ENCODE measurements at regions not wholly inside any gene's neighbourhood (a gene's known extent, or its start where the extent isn't known, plus 50 kb on each side); places are given as distances from the start of the nearest gene placed in this dataset.

GRCh38 chr1:29860056-29860455 is 623.7 kb downstream of the PTPRU start:
- WGBS, 2 experiments (ENCODE audit: insufficient coverage in 2 of 2), result 83% methylated on average over 1 of the region's 1 CpG; no CpG with 5 or more reads in 1 of the 2 experiments

GRCh38 chr1:29859126-29859525 is 622.8 kb downstream of the PTPRU start:
- H3K4me1 ChIP-seq (ENCODE audit: control insufficient read depth, insufficient read depth, low read length, poor library complexity, severe bottlenecking), result peaks cover 38% of the 10 kb centered on the region
- H3K27ac ChIP-seq (ENCODE audit: low read depth, low read length, severe bottlenecking), result peak overlapping the region; percentile 13
- WGBS, 2 experiments (ENCODE audit: insufficient coverage in 2 of 2), result 92 to 96% methylated on average over 8 to 9 of the region's 9 CpGs
- no peak overlapping the region for H3K4me3 ChIP-seq (ENCODE audit: extremely low read depth, insufficient read depth, low read length, poor library complexity, severe bottlenecking)
- no peaks in the 10 kb centered on the region for H3K36me3 ChIP-seq (ENCODE audit: control insufficient read depth, insufficient read depth, low read length)
- peaks cover 26% of the 10 kb centered on the region for H3K9me3 ChIP-seq (ENCODE audit: control insufficient read depth, low read length)

More at GRCh38 chr1:29860056-29860455, 623.7 kb downstream of the PTPRU start:
- Histone ChIP-seq H3K36me3 (ENCODE audit: control insufficient read depth, insufficient read depth, low read length) (no peaks in the 10 kb centered on the region), H3K4me1 (ENCODE audit: control insufficient read depth, insufficient read depth, low read length, poor library complexity, severe bottlenecking) (peaks cover 38% of the 10 kb centered on the region), H3K27ac (ENCODE audit: low read depth, low read length, severe bottlenecking) (no peak overlapping the region), H3K4me3 (ENCODE audit: extremely low read depth, insufficient read depth, low read length, poor library complexity, severe bottlenecking) (no peak overlapping the region), H3K9me3 (ENCODE audit: control insufficient read depth, low read length) (peaks cover 26% of the 10 kb centered on the region)

- Histone ChIP-seq H3K27ac (ENCODE audit: low read depth, low read length, severe bottlenecking) (peak overlapping the region; percentile 13), H3K36me3 (ENCODE audit: control insufficient read depth, insufficient read depth, low read length) (no peaks in the 10 kb centered on the region), H3K4me3 (ENCODE audit: extremely low read depth, insufficient read depth, low read length, poor library complexity, severe bottlenecking) (no peak overlapping the region), H3K4me1 (ENCODE audit: control insufficient read depth, insufficient read depth, low read length, poor library complexity, severe bottlenecking) (peaks cover 38% of the 10 kb centered on the region), H3K9me3 (ENCODE audit: control insufficient read depth, low read length) (peaks cover 26% of the 10 kb centered on the region)
- 43 to 55% methylated on average over 2 to 3 of the region's 6 CpGs for WGBS, 2 experiments (ENCODE audit: insufficient coverage in 2 of 2)
Observed at GRCh38 chr1:29858646-29859045, 622.3 kb downstream of the PTPRU start.

- Histone ChIP-seq H3K4me3 (ENCODE audit: extremely low read depth, insufficient read depth, low read length, poor library complexity, severe bottlenecking) (no peak overlapping the region), H3K36me3 (ENCODE audit: control insufficient read depth, insufficient read depth, low read length) (no peaks in the 10 kb centered on the region), H3K27ac (ENCODE audit: low read depth, low read length, severe bottlenecking) (peak overlapping the region; percentile 53), H3K4me1 (ENCODE audit: control insufficient read depth, insufficient read depth, low read length, poor library complexity, severe bottlenecking) (peaks cover 38% of the 10 kb centered on the region), H3K9me3 (ENCODE audit: control insufficient read depth, low read length) (peaks cover 17% of the 10 kb centered on the region)
- 82 to 89% methylated on average over 7 to 10 of the region's 12 CpGs for WGBS, 2 experiments (ENCODE audit: insufficient coverage in 2 of 2)
Observed at GRCh38 chr1:29856340-29857114, 620.2 kb downstream of the PTPRU start.

- no peak overlapping the region for H3K4me3 ChIP-seq (ENCODE audit: extremely low read depth, insufficient read depth, low read length, poor library complexity, severe bottlenecking)
- 93 to 94% methylated on average over 9 to 10 of the region's 10 CpGs for WGBS, 2 experiments (ENCODE audit: insufficient coverage in 2 of 2)
- peaks cover 8% of the 10 kb centered on the region for H3K9me3 ChIP-seq (ENCODE audit: control insufficient read depth, low read length)
- H3K36me3 ChIP-seq (ENCODE audit: control insufficient read depth, insufficient read depth, low read length), result no peaks in the 10 kb centered on the region
- H3K27ac ChIP-seq (ENCODE audit: low read depth, low read length, severe bottlenecking), result peak overlapping the region; percentile 53
- peaks cover 38% of the 10 kb centered on the region for H3K4me1 ChIP-seq (ENCODE audit: control insufficient read depth, insufficient read depth, low read length, poor library complexity, severe bottlenecking)
Observed at GRCh38 chr1:29855561-29856160, 619.3 kb downstream of the PTPRU start.

- Histone ChIP-seq H3K27ac (ENCODE audit: low read depth, low read length, severe bottlenecking) (no peak overlapping the region), H3K36me3 (ENCODE audit: control insufficient read depth, insufficient read depth, low read length) (no peaks in the 10 kb centered on the region), H3K4me3 (ENCODE audit: extremely low read depth, insufficient read depth, low read length, poor library complexity, severe bottlenecking) (no peak overlapping the region), H3K9me3 (ENCODE audit: control insufficient read depth, low read length) (no peaks in the 10 kb centered on the region), H3K4me1 (ENCODE audit: control insufficient read depth, insufficient read depth, low read length, poor library complexity, severe bottlenecking) (peaks cover 38% of the 10 kb centered on the region)
- WGBS, 2 experiments (ENCODE audit: insufficient coverage in 2 of 2), result 100% methylated on average over 1 to 5 of the region's 9 CpGs
Observed at GRCh38 chr1:29854700-29855276, 618.5 kb downstream of the PTPRU start.

- 94 to 98% methylated on average over 9 to 10 of the region's 10 CpGs for WGBS, 2 experiments (ENCODE audit: insufficient coverage in 2 of 2)
- no peaks in the 10 kb centered on the region for H3K36me3 ChIP-seq (ENCODE audit: control insufficient read depth, insufficient read depth, low read length)
- H3K27ac ChIP-seq (ENCODE audit: low read depth, low read length, severe bottlenecking), result no peak overlapping the region
- H3K4me1 ChIP-seq (ENCODE audit: control insufficient read depth, insufficient read depth, low read length, poor library complexity, severe bottlenecking), result peaks cover 38% of the 10 kb centered on the region
- no peak overlapping the region for H3K4me3 ChIP-seq (ENCODE audit: extremely low read depth, insufficient read depth, low read length, poor library complexity, severe bottlenecking)
- H3K9me3 ChIP-seq (ENCODE audit: control insufficient read depth, low read length), result no peaks in the 10 kb centered on the region
Observed at GRCh38 chr1:29853716-29854330, 617.5 kb downstream of the PTPRU start.

GRCh38 chr1:29852248-29852647 is 615.9 kb downstream of the PTPRU start:
- H3K27ac ChIP-seq (ENCODE audit: low read depth, low read length, severe bottlenecking), result no peak overlapping the region

GRCh38 chr1:29851691-29852090 is 615.4 kb downstream of the PTPRU start:
- Histone ChIP-seq H3K36me3 (ENCODE audit: control insufficient read depth, insufficient read depth, low read length) (no peaks in the 10 kb centered on the region), H3K4me3 (ENCODE audit: extremely low read depth, insufficient read depth, low read length, poor library complexity, severe bottlenecking) (no peak overlapping the region), H3K4me1 (ENCODE audit: control insufficient read depth, insufficient read depth, low read length, poor library complexity, severe bottlenecking) (peaks cover 22% of the 10 kb centered on the region), H3K27ac (ENCODE audit: low read depth, low read length, severe bottlenecking) (no peak overlapping the region), H3K9me3 (ENCODE audit: control insufficient read depth, low read length) (no peaks in the 10 kb centered on the region)
- 87 to 90% methylated on average over 10 to 11 of the region's 11 CpGs for WGBS, 2 experiments (ENCODE audit: insufficient coverage in 2 of 2)

More at GRCh38 chr1:29852248-29852647, 615.9 kb downstream of the PTPRU start:
- H3K4me1 ChIP-seq (ENCODE audit: control insufficient read depth, insufficient read depth, low read length, poor library complexity, severe bottlenecking), result peaks cover 25% of the 10 kb centered on the region
- 94 to 98% methylated on average over 5 of the region's 9 CpGs for WGBS, 2 experiments (ENCODE audit: insufficient coverage in 2 of 2)
- H3K36me3 ChIP-seq (ENCODE audit: control insufficient read depth, insufficient read depth, low read length), result no peaks in the 10 kb centered on the region
- no peaks in the 10 kb centered on the region for H3K9me3 ChIP-seq (ENCODE audit: control insufficient read depth, low read length)
- no peak overlapping the region for H3K4me3 ChIP-seq (ENCODE audit: extremely low read depth, insufficient read depth, low read length, poor library complexity, severe bottlenecking)

GRCh38 chr1:29849991-29850757 is 613.9 kb downstream of the PTPRU start:
- Histone ChIP-seq H3K4me1 (ENCODE audit: control insufficient read depth, insufficient read depth, low read length, poor library complexity, severe bottlenecking) (peaks cover 8% of the 10 kb centered on the region), H3K9me3 (ENCODE audit: control insufficient read depth, low read length) (no peaks in the 10 kb centered on the region), H3K36me3 (ENCODE audit: control insufficient read depth, insufficient read depth, low read length) (no peaks in the 10 kb centered on the region), H3K27ac (ENCODE audit: low read depth, low read length, severe bottlenecking) (no peak overlapping the region), H3K4me3 (ENCODE audit: extremely low read depth, insufficient read depth, low read length, poor library complexity, severe bottlenecking) (no peak overlapping the region)
- WGBS, 2 experiments (ENCODE audit: insufficient coverage in 2 of 2), result 85 to 91% methylated on average over 9 to 11 of the region's 14 CpGs

Data from mesodermal cell (in vitro differentiated cells).